ENCODE measurements at regions not wholly inside any gene's neighbourhood (a gene's known extent, or its start where the extent isn't known, plus 50 kb on each side); places are given as distances from the start of the nearest gene placed in this dataset.
"Not testable (repeated sequence)": the region's sequence is repeated elsewhere in the genome, so short reads cannot be mapped to it uniquely, and the experiment has no call there.

DNA sequence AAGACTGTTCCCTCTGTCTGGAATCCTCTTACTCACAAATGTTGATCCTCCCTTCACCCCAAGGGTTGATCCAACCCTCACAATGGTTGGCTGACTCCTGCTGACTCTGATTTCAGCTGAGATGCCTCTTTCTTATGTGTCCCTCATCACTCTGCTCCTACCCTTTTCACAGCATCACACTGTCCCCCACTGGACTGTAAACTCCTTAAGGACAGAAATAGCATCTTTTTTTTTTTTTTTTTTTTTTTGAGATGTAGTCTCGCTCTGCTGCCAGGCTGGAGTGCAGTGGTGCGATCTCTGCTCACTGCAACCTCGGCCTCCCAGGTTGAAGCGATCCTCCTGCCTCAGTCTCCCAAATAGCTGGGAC lies 97.9 kb upstream of the SYT6 start:
- intact Hi-C loops (cut with DNase I), result loop anchor here (10.0 kb wide), 1 partner anchor 187 kb away; no protein-coding TSS in a partner anchor
- no peak for DNase-seq (ENCODE audit: low spot score in 2 of 2)
- Histone ChIP-seq H3K9me3 (peaks cover 0 to 6% of the 10 kb centered on the region in 2 donors), H3K4me3 (no peak overlapping the region), H3K27me3 (no peaks in the 10 kb centered on the region), H3K36me3 (no peaks in the 10 kb centered on the region), H3K27ac (no peak overlapping the region), H3K4me1 (no peaks in the 10 kb centered on the region)
- TF ChIP-seq, protein P1, sequence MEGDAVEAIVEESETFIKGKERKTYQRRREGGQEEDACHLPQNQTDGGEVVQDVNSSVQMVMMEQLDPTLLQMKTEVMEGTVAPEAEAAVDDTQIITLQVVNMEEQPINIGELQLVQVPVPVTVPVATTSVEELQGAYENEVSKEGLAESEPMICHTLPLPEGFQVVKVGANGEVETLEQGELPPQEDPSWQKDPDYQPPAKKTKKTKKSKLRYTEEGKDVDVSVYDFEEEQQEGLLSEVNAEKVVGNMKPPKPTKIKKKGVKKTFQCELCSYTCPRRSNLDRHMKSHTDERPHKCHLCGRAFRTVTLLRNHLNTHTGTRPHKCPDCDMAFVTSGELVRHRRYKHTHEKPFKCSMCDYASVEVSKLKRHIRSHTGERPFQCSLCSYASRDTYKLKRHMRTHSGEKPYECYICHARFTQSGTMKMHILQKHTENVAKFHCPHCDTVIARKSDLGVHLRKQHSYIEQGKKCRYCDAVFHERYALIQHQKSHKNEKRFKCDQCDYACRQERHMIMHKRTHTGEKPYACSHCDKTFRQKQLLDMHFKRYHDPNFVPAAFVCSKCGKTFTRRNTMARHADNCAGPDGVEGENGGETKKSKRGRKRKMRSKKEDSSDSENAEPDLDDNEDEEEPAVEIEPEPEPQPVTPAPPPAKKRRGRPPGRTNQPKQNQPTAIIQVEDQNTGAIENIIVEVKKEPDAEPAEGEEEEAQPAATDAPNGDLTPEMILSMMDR (IDR thresholded peaks at IDR 0.05), result no peak

DNA sequence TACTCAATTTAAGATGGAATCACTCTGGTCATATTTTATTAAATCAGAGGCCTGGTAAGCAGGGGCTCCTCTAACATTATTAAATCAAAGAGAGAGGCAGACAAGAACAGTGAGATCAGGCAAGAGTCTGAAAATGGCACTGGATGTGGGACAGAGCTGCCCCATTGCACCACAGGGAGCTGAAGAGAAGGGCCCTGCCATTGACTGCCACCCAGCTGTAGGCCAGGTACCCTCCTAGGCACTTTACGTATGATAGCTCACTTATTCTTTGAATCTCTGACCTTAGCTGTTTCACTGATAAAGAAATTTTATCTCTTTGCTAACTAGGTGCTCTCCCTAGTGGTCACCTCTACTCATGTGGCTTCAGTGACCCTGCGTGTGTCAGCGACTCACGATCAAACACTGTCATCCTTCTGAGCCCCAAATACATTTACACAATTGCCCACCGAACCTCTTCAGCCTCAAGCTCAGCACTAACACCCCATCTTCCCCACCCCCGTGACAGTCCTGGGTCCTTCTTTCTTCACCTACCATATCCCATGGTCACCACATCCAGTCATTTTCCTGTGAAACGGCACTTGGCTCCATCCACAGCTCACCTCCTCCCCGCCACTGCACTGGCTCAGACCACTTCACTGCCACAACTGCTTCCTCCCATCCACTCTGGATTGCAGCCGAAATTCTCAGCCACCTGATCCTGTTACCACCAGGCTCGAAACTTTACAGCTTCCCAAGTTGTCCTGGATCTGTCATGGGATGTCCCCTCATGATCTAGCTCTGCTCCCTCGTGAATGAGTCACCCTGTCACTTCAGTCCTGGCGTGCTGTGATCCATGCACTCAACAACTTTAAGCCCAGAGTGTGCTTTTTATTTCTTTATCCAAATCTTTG lies 97.3 kb upstream of the SYT6 start:
- H3K27ac ChIP-seq, result no peak overlapping the region
- no peak overlapping the region for H3K4me3 ChIP-seq
- no peak for DNase-seq (ENCODE audit: low spot score in 2 of 2)
- H3K27me3 ChIP-seq, result no peaks in the 10 kb centered on the region
- no peaks in the 10 kb centered on the region for H3K4me1 ChIP-seq
- H3K9me3 ChIP-seq, result peaks cover 0 to 6% of the 10 kb centered on the region in 2 donors
- no peaks in the 10 kb centered on the region for H3K36me3 ChIP-seq
- intact Hi-C loops (cut with DNase I), result loop anchor here (10.0 kb wide), 1 partner anchor 186 kb away; no protein-coding TSS in a partner anchor
- TF ChIP-seq, protein P1 (IDR thresholded peaks at IDR 0.05), result no peak

DNA sequence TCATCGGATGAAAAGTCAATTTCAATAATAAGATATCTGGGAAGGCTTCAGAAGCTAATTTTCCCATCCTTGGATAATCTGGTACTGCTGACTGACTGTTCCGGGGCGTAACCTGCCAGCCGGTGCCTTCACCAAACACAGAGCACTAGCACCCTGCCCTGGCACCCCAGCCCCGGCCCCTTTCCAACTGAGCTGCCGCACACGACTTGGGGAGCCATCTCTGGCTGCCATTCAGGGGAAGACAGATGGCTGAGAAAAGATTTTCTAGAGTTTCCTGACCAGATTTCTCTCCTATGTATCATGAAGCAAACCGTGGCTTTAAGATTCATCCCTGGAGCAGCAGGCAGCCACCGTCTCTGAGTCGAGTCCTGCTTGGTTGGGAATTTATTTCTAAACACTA lies 96.0 kb upstream of the SYT6 start:
- Histone ChIP-seq H3K4me1 (no peaks in the 10 kb centered on the region), H3K27me3 (no peaks in the 10 kb centered on the region), H3K4me3 (no peak overlapping the region), H3K27ac (no peak overlapping the region), H3K36me3 (no peaks in the 10 kb centered on the region), H3K9me3 (peaks cover 0 to 1% of the 10 kb centered on the region in 2 donors)
- DNase-seq (ENCODE audit: low spot score in 2 of 2), result no peak
- intact Hi-C loops (cut with DNase I), result loop anchor here (10.0 kb wide), 1 partner anchor 185 kb away; no protein-coding TSS in a partner anchor
- TF ChIP-seq, protein P1 (IDR thresholded peaks at IDR 0.05), result no peak

DNA sequence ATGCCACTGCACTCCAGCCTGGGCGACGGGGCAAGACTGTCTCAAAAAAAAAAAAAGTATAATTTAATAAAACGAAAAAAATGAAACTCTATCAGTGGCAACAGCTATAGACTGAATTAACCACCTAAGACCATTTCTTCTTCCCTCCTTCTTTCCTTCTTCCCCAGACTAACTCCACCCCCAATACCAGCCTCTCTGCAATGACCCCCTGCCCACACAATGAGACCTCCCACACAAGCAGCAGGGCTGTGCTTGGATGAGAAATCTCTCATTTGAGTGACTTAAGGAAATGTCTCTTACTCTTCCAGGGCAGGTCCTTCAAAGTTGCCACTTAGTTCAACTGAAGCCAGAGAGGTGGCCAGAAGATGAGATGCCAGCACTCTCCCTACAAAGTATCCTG lies 94.5 kb upstream of the SYT6 start:
- Histone ChIP-seq H3K9me3 (no peaks in the 10 kb centered on the region), H3K4me3 (no peak overlapping the region), H3K4me1 (no peaks in the 10 kb centered on the region), H3K27ac (no peak overlapping the region), H3K27me3 (no peaks in the 10 kb centered on the region), H3K36me3 (no peaks in the 10 kb centered on the region)
- TF ChIP-seq, protein P1 (IDR thresholded peaks at IDR 0.05), result no peak
- no peak for DNase-seq (ENCODE audit: low spot score in 2 of 2)
- intact Hi-C loops (cut with DNase I), result no loop called here

DNA sequence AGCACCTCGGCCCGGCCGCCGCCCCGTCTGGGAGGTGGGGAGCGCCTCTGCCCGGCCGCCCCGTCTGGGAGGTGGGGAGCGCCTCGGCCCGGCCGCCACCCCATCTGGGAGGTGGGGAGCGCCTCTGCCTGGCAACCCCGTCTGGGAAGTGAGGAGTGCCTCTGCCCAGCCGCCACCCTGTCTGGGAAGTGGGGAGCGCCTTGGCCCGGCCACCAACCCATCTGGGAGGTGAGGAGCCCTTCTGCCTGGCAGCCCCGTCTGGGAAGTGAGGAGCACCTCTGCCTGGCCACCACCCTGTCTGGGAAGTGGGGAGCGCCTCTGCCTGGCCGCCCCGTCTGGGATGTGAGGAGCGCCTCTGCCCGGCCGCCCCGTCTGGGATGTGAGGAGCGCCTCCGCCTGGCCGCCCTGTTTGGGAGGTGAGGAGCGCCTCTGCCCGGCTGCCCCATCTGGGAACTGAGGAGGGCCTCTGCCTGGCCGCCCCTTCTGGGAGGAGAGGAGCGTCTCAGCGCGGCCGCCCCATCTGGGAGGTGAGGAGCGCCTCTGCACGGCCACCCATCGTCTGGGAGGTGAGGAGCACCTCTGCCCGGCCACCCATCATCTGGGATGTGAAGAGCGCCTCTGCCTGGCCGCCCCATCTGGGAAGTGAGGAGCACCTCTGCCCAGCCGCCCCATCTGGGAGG lies 89.0 kb upstream of the SYT6 start:
- intact Hi-C loops (cut with DNase I); H3K9me3 ChIP-seq; H3K36me3 ChIP-seq; H3K4me3 ChIP-seq; H3K27me3 ChIP-seq; DNase-seq (ENCODE audit: low spot score in 2 of 2); H3K27ac ChIP-seq; H3K4me1 ChIP-seq: not testable (repeated sequence)

DNA sequence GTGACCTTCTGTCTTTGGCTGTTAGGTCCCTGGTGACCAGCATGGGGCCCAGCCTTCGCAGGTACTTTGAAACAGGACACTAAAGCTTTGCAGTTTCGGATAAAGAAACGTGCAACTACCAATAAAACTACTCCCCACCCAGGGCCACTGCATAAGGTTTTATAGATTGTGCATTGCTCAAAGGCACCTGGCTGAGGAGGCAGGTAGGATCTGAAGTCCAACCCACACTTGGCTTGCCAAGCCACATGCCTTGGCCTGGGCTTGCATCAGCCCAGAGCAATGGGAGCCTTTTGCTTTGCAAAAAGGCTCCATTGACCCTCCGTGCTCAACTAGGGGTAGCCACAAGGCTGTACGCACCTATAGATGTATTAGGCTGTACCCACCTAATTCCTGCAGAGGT lies 84.4 kb upstream of the SYT6 start:
- H3K9me3 ChIP-seq, result no peaks in the 10 kb centered on the region
- H3K36me3 ChIP-seq, result no peaks in the 10 kb centered on the region
- TF ChIP-seq, protein P1 (IDR thresholded peaks at IDR 0.05), result no peak
- DNase-seq (ENCODE audit: low spot score in 2 of 2), result no peak
- no peaks in the 10 kb centered on the region for H3K27me3 ChIP-seq
- intact Hi-C loops (cut with DNase I), result no loop called here
- H3K4me3 ChIP-seq, result no peak overlapping the region
- H3K27ac ChIP-seq, result no peak overlapping the region
- H3K4me1 ChIP-seq, result no peaks in the 10 kb centered on the region
